GM12873 (cell line): ENCODE measurements at regions not wholly inside any gene's neighbourhood (a gene's known extent, or its start where the extent isn't known, plus 50 kb on each side); places are given as distances from the start of the nearest gene placed in this dataset.

Experiments used
- CTCF ChIP-seq: IDR thresholded peaks from 2 replicates; pipeline ENCODE4 v1.5.1; 2012; ENCODE audit warnings: low read depth, mild to moderate bottlenecking, moderate library complexity, low read length, control low read depth; ENCODE audit not compliant: insufficient read depth; ENCODE audit errors: missing control alignments

- TF ChIP-seq CTCF = no peak
These were observed 153.7 kb upstream of the ADCY2 start for GRCh38 chr5:7242118-7242710.

GRCh38 chr5:7244208-7244607 lies 151.7 kb upstream of the ADCY2 start:
- no peak for TF ChIP-seq CTCF

GRCh38 chr5:7245121-7245651 lies 150.8 kb upstream of the ADCY2 start:
- TF ChIP-seq CTCF = no peak

GRCh38 chr5:7246287-7246686 lies 149.7 kb upstream of the ADCY2 start:
- TF ChIP-seq CTCF = no peak

GRCh38 chr5:7250004-7250403 lies 145.9 kb upstream of the ADCY2 start:
- TF ChIP-seq CTCF = no peak

GRCh38 chr5:7250611-7251010 lies 145.3 kb upstream of the ADCY2 start:
- no peak for TF ChIP-seq CTCF

GRCh38 chr5:7251132-7251531 lies 144.8 kb upstream of the ADCY2 start:
- no peak for TF ChIP-seq CTCF
